ENCODE measurements at regions not wholly inside any gene's neighbourhood (a gene's known extent, or its start where the extent isn't known, plus 50 kb on each side); places are given as distances from the start of the nearest gene placed in this dataset.

DNA sequence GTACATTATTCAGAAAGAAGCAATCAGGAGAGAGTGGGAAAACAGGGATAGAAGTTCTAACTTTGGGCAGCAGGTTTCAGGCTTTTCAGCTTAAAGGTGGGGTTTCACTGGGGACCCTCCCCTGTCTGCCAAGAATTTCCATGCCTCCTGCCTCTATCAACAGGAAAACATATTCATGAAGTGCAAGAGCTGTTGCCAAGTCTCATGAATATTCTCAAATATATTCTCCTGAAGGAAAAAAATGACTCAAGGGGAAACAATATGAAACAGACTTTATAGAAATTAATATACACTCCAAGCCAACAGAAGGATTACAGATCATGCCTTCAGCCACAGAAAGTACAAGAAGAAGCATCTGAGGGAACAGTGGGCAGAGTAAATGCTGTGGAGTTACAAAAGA is 713.3 kb upstream of the ADAMTS5 start:
- no peak for TF ChIP-seq NFIC (IDR thresholded peaks at IDR 0.05)
- TF ChIP-seq, protein P1, sequence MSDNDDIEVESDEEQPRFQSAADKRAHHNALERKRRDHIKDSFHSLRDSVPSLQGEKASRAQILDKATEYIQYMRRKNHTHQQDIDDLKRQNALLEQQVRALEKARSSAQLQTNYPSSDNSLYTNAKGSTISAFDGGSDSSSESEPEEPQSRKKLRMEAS (IDR thresholded peaks at IDR 0.05), result no peak
- TF ChIP-seq CEBPB (IDR thresholded peaks at IDR 0.05), result no peak
- TF ChIP-seq EP300 (IDR thresholded peaks at IDR 0.05; ENCODE audit: borderline replicate concordance), result no peak
- TF ChIP-seq, protein P2, sequence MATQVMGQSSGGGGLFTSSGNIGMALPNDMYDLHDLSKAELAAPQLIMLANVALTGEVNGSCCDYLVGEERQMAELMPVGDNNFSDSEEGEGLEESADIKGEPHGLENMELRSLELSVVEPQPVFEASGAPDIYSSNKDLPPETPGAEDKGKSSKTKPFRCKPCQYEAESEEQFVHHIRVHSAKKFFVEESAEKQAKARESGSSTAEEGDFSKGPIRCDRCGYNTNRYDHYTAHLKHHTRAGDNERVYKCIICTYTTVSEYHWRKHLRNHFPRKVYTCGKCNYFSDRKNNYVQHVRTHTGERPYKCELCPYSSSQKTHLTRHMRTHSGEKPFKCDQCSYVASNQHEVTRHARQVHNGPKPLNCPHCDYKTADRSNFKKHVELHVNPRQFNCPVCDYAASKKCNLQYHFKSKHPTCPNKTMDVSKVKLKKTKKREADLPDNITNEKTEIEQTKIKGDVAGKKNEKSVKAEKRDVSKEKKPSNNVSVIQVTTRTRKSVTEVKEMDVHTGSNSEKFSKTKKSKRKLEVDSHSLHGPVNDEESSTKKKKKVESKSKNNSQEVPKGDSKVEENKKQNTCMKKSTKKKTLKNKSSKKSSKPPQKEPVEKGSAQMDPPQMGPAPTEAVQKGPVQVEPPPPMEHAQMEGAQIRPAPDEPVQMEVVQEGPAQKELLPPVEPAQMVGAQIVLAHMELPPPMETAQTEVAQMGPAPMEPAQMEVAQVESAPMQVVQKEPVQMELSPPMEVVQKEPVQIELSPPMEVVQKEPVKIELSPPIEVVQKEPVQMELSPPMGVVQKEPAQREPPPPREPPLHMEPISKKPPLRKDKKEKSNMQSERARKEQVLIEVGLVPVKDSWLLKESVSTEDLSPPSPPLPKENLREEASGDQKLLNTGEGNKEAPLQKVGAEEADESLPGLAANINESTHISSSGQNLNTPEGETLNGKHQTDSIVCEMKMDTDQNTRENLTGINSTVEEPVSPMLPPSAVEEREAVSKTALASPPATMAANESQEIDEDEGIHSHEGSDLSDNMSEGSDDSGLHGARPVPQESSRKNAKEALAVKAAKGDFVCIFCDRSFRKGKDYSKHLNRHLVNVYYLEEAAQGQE (IDR thresholded peaks at IDR 0.05; ENCODE audit: low read depth), result no peak
- TF ChIP-seq CREB1 (IDR thresholded peaks at IDR 0.05; ENCODE audit: low read depth), result no peak
- TF ChIP-seq TCF12 (IDR thresholded peaks at IDR 0.05; ENCODE audit: low read depth), result no peak
- TF ChIP-seq ZBTB7A (IDR thresholded peaks at IDR 0.05; ENCODE audit: low read depth), result no peak
- no peak for TF ChIP-seq YY1 (IDR thresholded peaks at IDR 0.05; ENCODE audit: low read depth)
- no peak for TF ChIP-seq TAF1 (IDR thresholded peaks at IDR 0.05; ENCODE audit: low read depth)
- TF ChIP-seq, protein P3, sequence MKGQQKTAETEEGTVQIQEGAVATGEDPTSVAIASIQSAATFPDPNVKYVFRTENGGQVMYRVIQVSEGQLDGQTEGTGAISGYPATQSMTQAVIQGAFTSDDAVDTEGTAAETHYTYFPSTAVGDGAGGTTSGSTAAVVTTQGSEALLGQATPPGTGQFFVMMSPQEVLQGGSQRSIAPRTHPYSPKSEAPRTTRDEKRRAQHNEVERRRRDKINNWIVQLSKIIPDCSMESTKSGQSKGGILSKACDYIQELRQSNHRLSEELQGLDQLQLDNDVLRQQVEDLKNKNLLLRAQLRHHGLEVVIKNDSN (IDR thresholded peaks at IDR 0.05), result no peak
- no peak for TF ChIP-seq EGR1 (IDR thresholded peaks at IDR 0.05)
- TF ChIP-seq TEAD4 (IDR thresholded peaks at IDR 0.05), result no peak
- TF ChIP-seq FOXM1 (IDR thresholded peaks at IDR 0.05; ENCODE audit: borderline replicate concordance, low read depth), result no peak
- no peak for TF ChIP-seq RAD21 (IDR thresholded peaks at IDR 0.05; ENCODE audit: low read depth)

DNA sequence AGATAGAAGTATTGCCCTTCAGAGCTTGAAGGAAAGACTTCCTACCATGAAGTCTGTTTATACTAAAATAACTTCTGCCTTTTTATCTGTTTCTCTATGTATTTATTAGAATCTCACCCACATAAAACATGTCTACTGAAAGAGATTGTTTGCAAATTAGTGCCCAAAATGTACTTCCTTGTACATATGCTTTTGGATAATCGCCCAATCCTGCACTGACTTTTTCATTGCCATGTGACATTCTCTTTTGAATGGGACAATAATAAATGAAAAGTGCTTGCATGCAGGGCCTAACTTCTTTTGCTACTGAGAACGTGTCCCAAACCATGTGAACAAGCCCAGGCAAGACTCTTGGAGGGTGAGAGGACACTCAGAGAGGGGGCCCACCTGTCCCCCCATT is 711.6 kb upstream of the ADAMTS5 start:
- no peak for TF ChIP-seq EGR1 (IDR thresholded peaks at IDR 0.05)
- TF ChIP-seq, protein P2 (IDR thresholded peaks at IDR 0.05; ENCODE audit: low read depth), result no peak
- TF ChIP-seq YY1 (IDR thresholded peaks at IDR 0.05; ENCODE audit: low read depth), result no peak

DNA sequence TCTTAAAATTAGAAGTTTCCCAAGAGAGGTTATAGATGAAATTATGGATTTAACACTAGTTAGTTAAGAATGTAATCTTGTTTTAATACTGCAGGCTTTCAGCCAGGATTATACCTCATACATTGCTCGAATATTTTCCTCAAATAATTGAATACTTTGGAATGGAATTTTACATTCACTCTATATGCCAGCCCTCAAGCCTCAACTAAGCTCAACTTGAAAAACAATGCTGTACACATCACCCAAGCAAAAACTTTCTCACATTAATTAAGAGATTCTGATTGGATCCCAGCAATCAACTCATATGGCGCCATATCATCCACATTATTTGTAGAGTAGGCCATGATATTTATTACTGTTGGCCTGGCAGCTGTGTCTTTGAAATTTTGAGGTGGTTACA is 710.7 kb upstream of the ADAMTS5 start:
- TF ChIP-seq CEBPB (IDR thresholded peaks at IDR 0.05) (no peak), CREB1 (IDR thresholded peaks at IDR 0.05; ENCODE audit: low read depth) (no peak), NFIC (IDR thresholded peaks at IDR 0.05) (no peak), TAF1 (IDR thresholded peaks at IDR 0.05; ENCODE audit: low read depth) (no peak), ZBTB7A (IDR thresholded peaks at IDR 0.05; ENCODE audit: low read depth) (no peak), YY1 (IDR thresholded peaks at IDR 0.05; ENCODE audit: low read depth) (no peak), TEAD4 (IDR thresholded peaks at IDR 0.05) (no peak), FOXM1 (IDR thresholded peaks at IDR 0.05; ENCODE audit: borderline replicate concordance, low read depth) (no peak), EP300 (IDR thresholded peaks at IDR 0.05; ENCODE audit: borderline replicate concordance) (no peak), TCF12 (IDR thresholded peaks at IDR 0.05; ENCODE audit: low read depth) (no peak), RAD21 (IDR thresholded peaks at IDR 0.05; ENCODE audit: low read depth) (no peak)
- TF ChIP-seq, protein P1 (IDR thresholded peaks at IDR 0.05), result no peak
- TF ChIP-seq, protein P3 (IDR thresholded peaks at IDR 0.05), result no peak

DNA sequence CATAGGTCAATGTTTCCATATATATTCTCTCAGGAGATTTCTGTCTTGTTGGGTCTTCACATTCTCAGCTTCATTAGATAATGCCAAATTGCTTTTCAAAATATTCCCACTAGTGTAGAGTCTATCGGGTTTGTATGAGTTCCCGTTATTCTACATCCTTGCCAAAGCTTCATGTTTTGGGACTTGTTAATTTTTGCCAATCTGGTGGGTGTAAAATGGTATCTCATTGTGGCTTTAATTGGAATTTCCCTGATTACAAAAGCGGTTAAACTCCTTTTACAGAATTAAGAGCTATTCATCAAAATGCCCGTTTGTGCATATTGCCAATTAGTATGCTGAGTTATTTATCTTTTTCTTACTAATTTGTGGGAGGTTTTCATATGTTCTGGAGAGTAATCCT is 708.4 kb upstream of the ADAMTS5 start:
- TF ChIP-seq, protein P3 (IDR thresholded peaks at IDR 0.05), result no peak
- TF ChIP-seq NFIC (IDR thresholded peaks at IDR 0.05), result no peak
- TF ChIP-seq EP300 (IDR thresholded peaks at IDR 0.05; ENCODE audit: borderline replicate concordance), result no peak
- TF ChIP-seq TCF12 (IDR thresholded peaks at IDR 0.05; ENCODE audit: low read depth), result no peak
- TF ChIP-seq EGR1 (IDR thresholded peaks at IDR 0.05), result no peak
- TF ChIP-seq CREB1 (IDR thresholded peaks at IDR 0.05; ENCODE audit: low read depth), result no peak
- TF ChIP-seq YY1 (IDR thresholded peaks at IDR 0.05; ENCODE audit: low read depth), result no peak
- TF ChIP-seq ZBTB7A (IDR thresholded peaks at IDR 0.05; ENCODE audit: low read depth), result no peak
- no peak for TF ChIP-seq RAD21 (IDR thresholded peaks at IDR 0.05; ENCODE audit: low read depth)
- TF ChIP-seq, protein P2 (IDR thresholded peaks at IDR 0.05; ENCODE audit: low read depth), result no peak
- no peak for TF ChIP-seq CEBPB (IDR thresholded peaks at IDR 0.05)
- TF ChIP-seq TAF1 (IDR thresholded peaks at IDR 0.05; ENCODE audit: low read depth), result no peak

All from Ishikawa (cell line).